ENCODE measurements at regions not wholly inside any gene's neighbourhood (a gene's known extent, or its start where the extent isn't known, plus 50 kb on each side); places are given as distances from the start of the nearest gene placed in this dataset.

GRCh38 chr2:58520903-58521302, 279.8 kb upstream of the FANCL start:
- DNase-seq (ENCODE audit: low read depth in 1 of 2, low spot score in 1 of 2) = no peak
- TF ChIP-seq REST (IDR thresholded peaks at IDR 0.05; ENCODE audit: insufficient replicate concordance, low read depth) = no peak
- Histone ChIP-seq H3K27me3 (ENCODE audit: insufficient read depth, poor library complexity, severe bottlenecking) (no peaks in the 10 kb centered on the region), H3K27ac (replicated peaks) (no peak overlapping the region), H3K4me3 (replicated peaks; ENCODE audit: insufficient read depth, low read length) (no peak overlapping the region)

DNA sequence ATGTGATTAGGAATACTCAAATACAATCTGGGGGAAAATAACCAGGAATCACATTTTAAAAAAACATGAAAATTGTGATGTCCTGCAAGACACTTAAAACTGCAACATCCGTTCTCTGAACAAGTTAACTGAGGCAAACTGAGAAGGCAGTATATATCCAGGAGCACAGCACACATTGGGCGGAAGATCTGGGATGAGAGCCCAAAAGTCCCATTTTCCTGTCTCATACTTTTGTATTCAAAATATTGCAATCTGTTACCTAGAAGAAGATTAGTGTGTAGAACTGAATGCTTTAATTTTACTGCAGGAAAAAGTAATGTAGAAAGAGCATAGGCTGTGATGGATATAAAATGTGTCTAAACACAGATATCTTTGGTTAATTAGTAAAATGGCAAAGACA, 276.8 kb upstream of the FANCL start:
- DNase-seq (ENCODE audit: low read depth in 1 of 2, low spot score in 1 of 2) = no peak
- Histone ChIP-seq H3K4me3 (replicated peaks; ENCODE audit: insufficient read depth, low read length) (no peak overlapping the region), H3K27me3 (ENCODE audit: insufficient read depth, poor library complexity, severe bottlenecking) (no peaks in the 10 kb centered on the region), H3K27ac (replicated peaks) (no peak overlapping the region)
- TF ChIP-seq GABPA (IDR thresholded peaks at IDR 0.05; ENCODE audit: low read depth) (no peak), SPI1 (IDR thresholded peaks at IDR 0.05; ENCODE audit: borderline replicate concordance, low read depth) (no peak), POLR2AphosphoS5 (IDR thresholded peaks at IDR 0.05; ENCODE audit: low read depth) (no peak), REST (IDR thresholded peaks at IDR 0.05; ENCODE audit: insufficient replicate concordance, low read depth) (no peak)
- TF ChIP-seq, protein P1, sequence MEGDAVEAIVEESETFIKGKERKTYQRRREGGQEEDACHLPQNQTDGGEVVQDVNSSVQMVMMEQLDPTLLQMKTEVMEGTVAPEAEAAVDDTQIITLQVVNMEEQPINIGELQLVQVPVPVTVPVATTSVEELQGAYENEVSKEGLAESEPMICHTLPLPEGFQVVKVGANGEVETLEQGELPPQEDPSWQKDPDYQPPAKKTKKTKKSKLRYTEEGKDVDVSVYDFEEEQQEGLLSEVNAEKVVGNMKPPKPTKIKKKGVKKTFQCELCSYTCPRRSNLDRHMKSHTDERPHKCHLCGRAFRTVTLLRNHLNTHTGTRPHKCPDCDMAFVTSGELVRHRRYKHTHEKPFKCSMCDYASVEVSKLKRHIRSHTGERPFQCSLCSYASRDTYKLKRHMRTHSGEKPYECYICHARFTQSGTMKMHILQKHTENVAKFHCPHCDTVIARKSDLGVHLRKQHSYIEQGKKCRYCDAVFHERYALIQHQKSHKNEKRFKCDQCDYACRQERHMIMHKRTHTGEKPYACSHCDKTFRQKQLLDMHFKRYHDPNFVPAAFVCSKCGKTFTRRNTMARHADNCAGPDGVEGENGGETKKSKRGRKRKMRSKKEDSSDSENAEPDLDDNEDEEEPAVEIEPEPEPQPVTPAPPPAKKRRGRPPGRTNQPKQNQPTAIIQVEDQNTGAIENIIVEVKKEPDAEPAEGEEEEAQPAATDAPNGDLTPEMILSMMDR (IDR thresholded peaks at IDR 0.05; ENCODE audit: insufficient read depth, low read length) = no peak

GRCh38 chr2:58516695-58517094, 275.6 kb upstream of the FANCL start:
- Histone ChIP-seq H3K27me3 (ENCODE audit: insufficient read depth, poor library complexity, severe bottlenecking) (no peaks in the 10 kb centered on the region), H3K27ac (replicated peaks) (no peak overlapping the region), H3K4me3 (replicated peaks; ENCODE audit: insufficient read depth, low read length) (no peak overlapping the region)
- DNase-seq (ENCODE audit: low read depth in 1 of 2, low spot score in 1 of 2) = no peak
- TF ChIP-seq, protein P1 (IDR thresholded peaks at IDR 0.05; ENCODE audit: insufficient read depth, low read length) = no peak
- TF ChIP-seq POLR2AphosphoS5 (IDR thresholded peaks at IDR 0.05; ENCODE audit: low read depth) (no peak), SPI1 (IDR thresholded peaks at IDR 0.05; ENCODE audit: borderline replicate concordance, low read depth) (no peak), REST (IDR thresholded peaks at IDR 0.05; ENCODE audit: insufficient replicate concordance, low read depth) (no peak), GABPA (IDR thresholded peaks at IDR 0.05; ENCODE audit: low read depth) (no peak)

All from HL-60 (cell line).